Spinal cord (tissue), 9 donors: ENCODE measurements at regions not wholly inside any gene's neighbourhood (a gene's known extent, or its start where the extent isn't known, plus 50 kb on each side); places are given as distances from the start of the nearest gene placed in this dataset.

Source experiments
- DNase-seq, 6 donors: peaks; one replicate each; pipeline versions ENCODE4 v3.0.0 to v3.0.0-alpha.2; 2013 to 2015; ENCODE audit warnings: low spot score in 6 of 6, low read depth in 4 of 6
- H3K27ac ChIP-seq: one replicate; pipeline ENCODE4 v1.5.1; 2013; ENCODE audit warnings: low read depth, low read length, control low read depth
- H3K27me3 ChIP-seq: one replicate; pipeline ENCODE4 v1.6.1; 2013; ENCODE audit warnings: low read length; ENCODE audit not compliant: control insufficient read depth, insufficient read depth
- H3K36me3 ChIP-seq: one replicate; pipeline ENCODE4 v1.6.1; 2013; ENCODE audit warnings: low read length; ENCODE audit not compliant: control insufficient read depth, insufficient read depth
- H3K4me1 ChIP-seq: one replicate; pipeline ENCODE4 v1.6.1; 2013; ENCODE audit warnings: low read length; ENCODE audit not compliant: control insufficient read depth, insufficient read depth
- H3K4me3 ChIP-seq: one replicate; pipeline ENCODE4 v1.5.1; 2013; ENCODE audit warnings: low read depth, low read length, control low read depth
- H3K9me3 ChIP-seq: one replicate; pipeline ENCODE4 v1.6.1; 2013; ENCODE audit warnings: low read length; ENCODE audit not compliant: control insufficient read depth, insufficient read depth
- WGBS: methylation state at CpG from one replicate; pipeline ENCODE4 v1.1.5; 2013; ENCODE audit warnings: missing lambda C conversion rate; ENCODE audit not compliant: insufficient coverage; 5-methylcytosine and 5-hydroxymethylcytosine counted together
- donor health status: healthy.

DNA sequence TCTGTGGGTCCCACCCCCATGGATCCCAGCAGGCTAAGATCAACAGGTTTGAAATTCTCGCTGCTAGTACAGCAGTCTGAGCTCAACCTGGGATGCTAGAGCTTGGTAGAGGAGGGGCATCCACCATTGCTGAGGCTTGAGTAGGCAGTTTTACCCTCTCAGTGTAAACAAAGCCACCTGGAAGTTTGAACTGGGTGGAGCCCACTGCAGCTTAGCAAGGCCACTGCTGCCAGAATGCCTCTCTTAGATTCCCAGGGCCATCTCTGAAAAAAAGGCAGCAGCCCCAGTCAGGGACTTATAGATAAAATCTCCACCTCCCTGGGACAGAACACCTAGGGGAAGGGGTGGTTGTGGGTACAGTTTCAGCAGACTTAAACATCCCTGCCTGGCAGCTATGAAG, 190.0 kb upstream of the CACNA2D1 start:
- no CpG with 5 or more reads among the region's 1 CpG for WGBS
- no peak for DNase-seq
- no peaks in the 10 kb centered on the region for H3K36me3 ChIP-seq

DNA sequence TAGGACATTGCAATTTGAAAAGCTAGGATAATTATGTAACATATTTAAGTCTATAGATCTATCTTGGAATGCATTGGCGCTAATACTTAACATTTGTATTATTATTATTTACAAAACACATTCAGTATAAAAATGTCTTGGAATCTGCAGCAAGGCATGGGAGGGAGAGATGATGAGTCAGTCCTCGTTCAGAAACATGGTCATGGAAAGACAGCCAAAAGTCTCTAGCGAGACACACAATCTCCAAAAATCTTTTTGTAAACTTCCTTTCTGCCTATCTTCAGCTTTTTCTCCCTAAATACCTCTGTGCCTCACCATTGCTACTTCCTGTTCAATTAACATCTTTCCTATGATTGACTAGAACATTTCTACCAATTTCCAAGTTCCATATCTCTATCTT, 188.4 kb upstream of the CACNA2D1 start:
- Histone ChIP-seq H3K36me3 (no peaks in the 10 kb centered on the region), H3K4me1 (no peaks in the 10 kb centered on the region), H3K9me3 (no peaks in the 10 kb centered on the region), H3K27me3 (no peaks in the 10 kb centered on the region), H3K4me3 (no peak overlapping the region), H3K27ac (no peak overlapping the region)
- DNase-seq: no peak
- WGBS: no CpG with 5 or more reads among the region's 3 CpGs

More for the DNA sequence above, 190.0 kb upstream of the CACNA2D1 start:
- Histone ChIP-seq H3K27me3 (no peaks in the 10 kb centered on the region), H3K4me1 (no peaks in the 10 kb centered on the region), H3K27ac (no peak overlapping the region), H3K4me3 (no peak overlapping the region), H3K9me3 (no peaks in the 10 kb centered on the region)

DNA sequence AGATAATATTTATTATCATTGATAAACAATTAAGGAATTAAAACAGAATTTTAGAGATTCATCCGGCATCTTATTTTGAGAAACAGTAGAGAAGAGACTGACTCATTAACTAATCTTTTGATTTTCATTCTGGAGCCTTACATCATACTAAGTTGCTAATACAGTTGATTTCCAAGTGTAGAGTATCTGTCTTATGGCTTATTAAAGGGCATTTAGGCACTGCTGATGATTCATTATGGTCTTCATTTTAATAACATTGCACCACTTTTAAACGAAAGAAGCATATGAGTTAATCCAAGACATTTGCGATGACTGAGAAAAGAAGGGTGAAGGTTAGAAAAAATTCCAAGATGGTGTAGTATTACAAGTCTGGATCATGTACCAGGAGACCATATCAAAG, 186.0 kb upstream of the CACNA2D1 start:
- Histone ChIP-seq H3K27ac (no peak overlapping the region), H3K27me3 (no peaks in the 10 kb centered on the region), H3K36me3 (no peaks in the 10 kb centered on the region), H3K4me1 (no peaks in the 10 kb centered on the region), H3K9me3 (no peaks in the 10 kb centered on the region), H3K4me3 (no peak overlapping the region)
- DNase-seq: no peak
- WGBS: no CpG with 5 or more reads among the region's 3 CpGs

DNA sequence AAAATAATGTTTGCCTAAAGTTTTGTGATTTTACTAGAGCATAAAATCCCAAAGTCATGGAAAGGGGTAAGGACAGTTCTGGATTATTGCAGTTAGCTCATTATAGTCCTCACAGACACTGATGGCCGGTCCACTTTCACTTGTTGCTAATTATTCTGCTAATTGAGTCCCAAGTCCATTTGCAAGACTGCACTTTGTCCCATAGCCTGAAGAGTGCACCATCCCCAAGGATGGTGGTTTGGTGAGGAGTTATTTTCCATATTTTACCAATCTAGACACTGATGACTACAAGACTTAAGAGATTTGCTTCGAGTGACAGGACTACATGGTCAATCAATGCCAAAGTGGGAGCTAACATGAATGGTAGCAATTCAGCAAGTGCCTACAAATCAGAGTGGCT, 181.8 kb upstream of the CACNA2D1 start:
- WGBS: no CpG with 5 or more reads among the region's 2 CpGs
- no peaks in the 10 kb centered on the region for H3K9me3 ChIP-seq
- no peaks in the 10 kb centered on the region for H3K4me1 ChIP-seq
- H3K4me3 ChIP-seq: no peak overlapping the region
- H3K27ac ChIP-seq: no peak overlapping the region
- no peak for DNase-seq
- H3K27me3 ChIP-seq: no peaks in the 10 kb centered on the region
- no peaks in the 10 kb centered on the region for H3K36me3 ChIP-seq

DNA sequence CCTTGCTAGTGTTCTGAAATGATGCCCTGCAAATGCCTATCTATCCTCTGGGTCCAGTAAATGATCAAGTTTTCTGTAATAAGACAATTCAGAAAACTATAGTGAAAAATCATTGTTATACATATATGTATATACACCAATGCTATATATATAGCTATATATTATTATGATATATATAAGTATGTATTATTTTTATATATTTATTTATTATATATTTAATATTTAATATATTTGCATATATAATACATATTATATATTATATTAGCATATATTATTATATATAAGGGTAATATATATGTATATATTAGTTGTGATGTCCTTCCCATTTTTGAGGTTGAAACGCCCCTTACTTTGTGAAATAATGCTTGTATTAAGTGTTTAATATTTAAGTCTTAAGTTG, 181.4 kb upstream of the CACNA2D1 start:
- WGBS: no CpG with 5 or more reads among the region's 1 CpG
- H3K4me1 ChIP-seq: no peaks in the 10 kb centered on the region

DNA sequence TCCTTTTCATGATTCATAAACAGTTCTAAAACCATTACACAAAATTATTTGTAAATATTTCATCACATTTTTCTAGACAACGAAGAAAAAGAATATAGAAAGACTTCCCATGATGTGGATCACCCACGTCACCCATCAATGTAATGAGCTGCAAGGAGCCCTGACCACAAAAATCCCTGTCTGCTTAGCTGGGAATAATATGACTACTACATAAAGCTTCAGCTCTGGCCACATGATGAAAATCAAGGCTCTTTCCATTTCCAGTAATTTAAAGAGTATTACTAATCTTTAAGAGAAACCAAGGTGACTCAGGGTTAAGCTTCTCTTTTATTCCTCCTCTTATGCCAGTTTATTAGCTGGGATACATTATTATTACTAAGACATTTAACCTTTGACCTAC, 180.8 kb upstream of the CACNA2D1 start:
- H3K36me3 ChIP-seq: no peaks in the 10 kb centered on the region
- no peaks in the 10 kb centered on the region for H3K4me1 ChIP-seq
- H3K9me3 ChIP-seq: no peaks in the 10 kb centered on the region
- 62% methylated on average over 2 of the region's 2 CpGs for WGBS
- no peak for DNase-seq
- H3K27ac ChIP-seq: no peak overlapping the region
- no peak overlapping the region for H3K4me3 ChIP-seq
- no peaks in the 10 kb centered on the region for H3K27me3 ChIP-seq

More for the DNA sequence above, 181.4 kb upstream of the CACNA2D1 start:
- no peak overlapping the region for H3K27ac ChIP-seq
- H3K4me3 ChIP-seq: no peak overlapping the region
- H3K36me3 ChIP-seq: no peaks in the 10 kb centered on the region
- DNase-seq: no peak
- H3K9me3 ChIP-seq: no peaks in the 10 kb centered on the region
- H3K27me3 ChIP-seq: no peaks in the 10 kb centered on the region

DNA sequence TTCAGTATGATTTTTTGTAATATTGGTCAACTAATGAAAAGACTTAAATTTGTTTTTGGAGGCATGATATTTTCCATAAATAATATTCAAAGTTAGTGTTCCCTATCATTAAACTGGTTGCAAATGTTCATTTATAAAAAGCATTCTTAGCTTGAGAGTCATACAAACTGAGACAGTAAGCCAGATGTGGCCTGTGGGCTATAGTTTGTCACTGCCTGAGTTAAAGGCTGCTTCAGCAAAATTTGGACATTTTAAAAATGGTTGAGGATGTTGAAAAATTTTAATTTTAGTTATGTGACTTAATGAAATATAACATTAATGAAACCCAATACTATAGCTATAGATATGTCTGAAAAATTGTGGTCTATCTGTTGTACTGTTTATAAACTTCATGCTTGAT, 180.2 kb upstream of the CACNA2D1 start:
- H3K27me3 ChIP-seq: no peaks in the 10 kb centered on the region
- no peaks in the 10 kb centered on the region for H3K9me3 ChIP-seq
- H3K36me3 ChIP-seq: no peaks in the 10 kb centered on the region
- DNase-seq: no peak
- no peaks in the 10 kb centered on the region for H3K4me1 ChIP-seq
- H3K4me3 ChIP-seq: no peak overlapping the region
- H3K27ac ChIP-seq: no peak overlapping the region

DNA sequence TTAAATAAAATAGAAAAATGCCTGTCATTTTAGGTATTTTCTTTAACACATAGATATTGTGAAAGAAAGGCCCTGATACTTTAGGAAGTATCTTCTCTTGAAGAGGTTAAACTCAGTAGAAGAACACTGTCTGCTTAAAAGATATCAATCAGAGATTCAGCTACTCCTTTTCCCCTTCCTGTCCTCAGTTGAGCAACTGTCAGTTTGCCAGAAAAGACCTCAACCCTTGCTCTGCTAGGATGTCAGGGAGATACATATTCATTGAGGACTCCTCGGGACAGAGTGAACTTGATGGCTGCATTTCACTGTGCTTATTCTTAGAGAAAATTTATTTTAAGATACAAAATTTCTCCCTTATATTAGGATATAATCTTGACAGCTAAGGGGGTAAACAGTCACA, 173.6 kb upstream of the CACNA2D1 start:
- no peaks in the 10 kb centered on the region for H3K4me1 ChIP-seq
- WGBS: no CpG with 5 or more reads among the region's 1 CpG

DNA sequence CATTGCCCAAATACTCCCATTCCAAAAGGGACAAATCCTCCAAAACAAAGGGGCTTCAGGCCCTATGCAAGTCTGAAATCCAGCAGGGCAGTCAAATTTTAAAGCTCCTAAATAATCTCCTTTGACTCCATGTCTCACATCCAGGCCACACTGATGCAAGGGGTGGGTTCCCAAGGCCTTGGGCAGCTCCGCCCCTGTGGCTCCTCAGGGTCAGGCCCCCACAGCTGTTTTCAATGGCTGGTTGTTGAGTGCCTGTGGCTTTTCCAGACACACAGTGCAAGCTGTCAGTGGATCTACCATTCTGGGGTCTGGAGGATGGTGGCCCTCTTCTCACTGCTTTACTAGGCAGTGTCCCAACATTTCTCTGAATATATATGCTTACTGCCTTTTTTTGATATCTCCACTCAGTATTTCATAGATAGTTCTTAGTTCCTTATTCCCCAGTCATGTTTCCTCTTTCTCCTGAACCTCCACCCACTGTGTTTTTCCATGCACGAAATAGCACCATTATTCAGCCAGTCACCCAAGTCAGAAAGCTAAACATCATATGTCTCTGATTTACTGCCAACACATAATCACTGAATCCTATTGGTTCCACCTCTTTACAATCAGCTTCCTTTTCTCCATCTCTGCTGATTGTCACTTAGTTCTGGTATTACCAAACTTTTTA, 172.6 kb upstream of the CACNA2D1 start:
- no peak for DNase-seq
- Histone ChIP-seq H3K27me3 (no peaks in the 10 kb centered on the region), H3K27ac (no peak overlapping the region), H3K36me3 (no peaks in the 10 kb centered on the region), H3K9me3 (no peaks in the 10 kb centered on the region), H3K4me3 (no peak overlapping the region), H3K4me1 (no peaks in the 10 kb centered on the region)
- 83% methylated on average over 2 of the region's 2 CpGs for WGBS

More for the DNA sequence above, 173.6 kb upstream of the CACNA2D1 start:
- H3K27me3 ChIP-seq: no peaks in the 10 kb centered on the region
- no peak for DNase-seq
- no peak overlapping the region for H3K4me3 ChIP-seq
- no peaks in the 10 kb centered on the region for H3K36me3 ChIP-seq
- H3K9me3 ChIP-seq: no peaks in the 10 kb centered on the region
- H3K27ac ChIP-seq: no peak overlapping the region

DNA sequence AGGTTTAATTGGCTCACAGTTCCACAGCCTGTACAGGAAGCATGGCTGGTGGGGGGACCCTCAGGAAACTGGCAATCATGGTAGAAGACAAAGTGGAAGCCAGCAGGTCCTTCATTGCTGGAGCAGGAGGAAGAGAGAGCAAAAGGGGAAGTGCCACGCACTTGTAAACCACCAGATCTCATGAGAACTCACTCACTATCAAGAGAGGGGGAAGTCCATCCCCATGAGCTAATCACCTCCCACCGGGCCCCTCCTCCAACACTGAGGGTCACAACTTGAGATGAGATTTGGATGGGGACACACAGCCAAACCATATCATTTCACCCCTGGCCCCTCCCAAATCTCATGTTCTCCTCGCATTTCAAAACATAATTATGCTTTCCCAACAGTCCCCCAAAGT, 171.9 kb upstream of the CACNA2D1 start:
- DNase-seq: no peak
- 100% methylated on average over 2 of the region's 3 CpGs for WGBS
- Histone ChIP-seq H3K4me1 (no peaks in the 10 kb centered on the region), H3K9me3 (no peaks in the 10 kb centered on the region), H3K27me3 (no peaks in the 10 kb centered on the region), H3K4me3 (no peak overlapping the region), H3K36me3 (no peaks in the 10 kb centered on the region), H3K27ac (no peak overlapping the region)
